KG1 (cell line): ENCODE measurements at regions not wholly inside any gene's neighbourhood (a gene's known extent, or its start where the extent isn't known, plus 50 kb on each side); places are given as distances from the start of the nearest gene placed in this dataset.
"Not testable (repeated sequence)": the region's sequence is repeated elsewhere in the genome, so short reads cannot be mapped to it uniquely, and the experiment has no call there.

ENCODE experiments used
- DNase-seq: peaks from one replicate; lab custom pipeline; 2025; lab: John Stamatoyannopoulos, UW

DNA sequence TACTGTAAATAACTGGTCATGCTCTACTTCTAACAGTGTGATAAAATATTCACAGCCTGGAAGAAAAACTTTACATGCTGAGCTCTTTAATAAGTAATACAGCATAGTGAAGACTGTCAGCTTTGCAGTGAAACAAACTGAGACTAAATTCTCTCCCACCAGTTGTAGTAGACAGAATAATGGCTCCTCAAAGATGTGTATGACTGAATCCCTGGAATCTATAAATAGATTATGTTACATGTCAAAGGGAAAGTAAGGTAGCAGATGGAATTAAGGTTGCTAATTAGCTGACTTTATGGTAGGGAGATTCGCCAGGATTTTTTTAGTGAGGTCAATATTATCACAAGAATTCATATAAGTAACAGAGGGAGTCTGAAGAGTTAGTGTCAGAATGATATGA, 609.5 kb upstream of the VRK2 start:
- no peak for DNase-seq

DNA sequence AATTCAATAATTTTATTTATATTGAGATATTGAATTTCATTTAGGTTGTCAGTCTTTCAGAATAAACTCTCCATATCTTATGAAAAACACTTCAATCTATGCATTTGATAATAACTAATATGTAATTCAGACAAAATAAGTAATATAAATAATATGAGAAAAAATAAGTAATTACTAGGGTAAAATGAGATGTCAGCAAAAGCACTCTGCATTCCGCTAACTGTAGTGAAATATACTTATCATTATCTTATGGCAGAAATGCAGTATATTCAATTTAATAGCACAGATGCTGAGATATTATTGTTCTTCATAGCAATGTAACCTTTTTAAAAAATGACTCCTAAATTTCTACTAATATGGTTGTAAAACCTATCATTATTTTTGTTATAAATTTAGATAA, 606.2 kb upstream of the VRK2 start:
- no peak for DNase-seq

DNA sequence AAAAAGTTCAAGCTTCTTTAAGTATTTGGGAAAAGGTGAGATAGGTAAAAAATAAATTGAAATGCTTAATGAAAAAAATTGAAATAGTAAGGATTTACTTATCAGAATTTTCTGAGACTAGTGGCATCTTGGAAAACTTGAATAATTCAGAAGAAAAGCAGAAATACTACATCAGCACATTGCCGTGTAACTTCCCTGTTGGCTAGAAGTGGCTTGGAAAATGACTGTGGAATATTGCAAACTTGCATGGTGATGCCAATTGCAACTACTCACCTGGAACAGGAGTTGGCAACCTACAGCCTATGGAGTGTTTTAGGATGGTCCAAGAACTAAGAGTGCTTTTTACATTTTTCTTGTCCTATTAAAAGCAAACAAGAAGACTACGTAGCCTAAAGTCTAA, 603.5 kb upstream of the VRK2 start:
- DNase-seq: no peak

DNA sequence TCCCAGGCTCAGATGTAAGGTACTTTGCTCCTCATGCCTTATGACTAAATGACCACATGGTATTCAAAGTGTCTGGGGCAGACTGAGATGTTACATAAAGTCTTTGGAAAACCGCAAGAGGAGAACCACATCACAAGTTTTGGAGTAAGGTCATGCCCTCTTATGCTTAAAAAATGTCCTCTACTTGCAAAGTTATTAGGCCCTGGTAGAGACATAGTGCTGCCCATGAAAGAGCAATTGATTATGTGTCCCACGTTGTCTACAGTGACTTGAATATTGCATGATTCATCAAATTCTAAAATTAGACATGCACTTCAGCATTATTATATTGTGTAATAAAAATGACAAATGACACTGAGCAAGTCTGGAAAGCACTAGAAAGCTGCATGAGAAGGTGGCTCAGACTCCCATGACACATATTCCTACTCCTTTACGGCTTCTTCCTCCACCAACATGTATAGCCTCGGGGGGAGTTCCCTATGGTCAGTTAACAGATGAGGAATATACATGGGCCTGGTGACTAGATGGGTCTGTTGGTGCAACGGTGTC, 602.6 kb upstream of the VRK2 start:
- no peak for DNase-seq

- no peak for DNase-seq
These were observed 601.7 kb upstream of the VRK2 start for GRCh38 chr2:57444752-57445430.

DNA sequence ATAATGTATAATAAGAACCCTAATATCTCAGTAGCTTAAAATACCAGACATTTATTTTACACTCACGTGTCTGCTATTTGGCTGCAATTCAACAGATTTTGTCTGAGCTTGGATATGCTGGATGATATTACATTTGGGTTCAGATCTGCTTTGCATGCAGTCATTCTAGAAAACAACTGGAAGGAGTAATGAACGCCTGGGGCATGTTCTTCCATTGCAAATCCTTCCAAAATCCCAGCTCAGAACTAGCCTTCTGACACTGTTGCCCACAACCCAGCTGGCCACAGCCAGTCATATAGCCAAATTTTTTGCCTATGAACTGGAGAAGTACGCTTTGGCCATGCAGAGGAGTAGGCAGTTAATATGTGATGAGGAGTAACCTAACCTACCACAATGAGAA, 597.8 kb upstream of the VRK2 start:
- no peak for DNase-seq

GRCh38 chr2:57450170-57450569, 596.4 kb upstream of the VRK2 start:
- no peak for DNase-seq

DNA sequence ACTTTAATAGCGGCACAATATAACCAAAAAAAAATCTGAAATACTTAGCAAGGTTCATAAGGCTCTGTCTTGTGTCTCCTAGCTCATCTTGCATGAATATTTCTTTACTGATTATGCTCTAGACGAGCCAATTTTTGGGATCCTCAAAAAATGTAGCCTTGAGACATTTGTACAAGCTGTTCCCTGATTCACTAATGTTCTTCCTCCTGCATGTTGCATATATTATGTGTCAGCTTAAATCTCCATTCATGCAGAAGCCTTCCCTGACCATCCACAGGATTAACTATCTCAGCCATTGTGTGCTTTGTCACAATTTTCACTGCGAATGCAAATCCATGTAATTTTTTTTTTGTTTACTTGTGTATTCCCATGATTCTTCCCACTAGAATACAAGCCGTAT, 594.0 kb upstream of the VRK2 start:
- no peak for DNase-seq

- no peak for DNase-seq
These were observed 592.7 kb upstream of the VRK2 start for GRCh38 chr2:57453945-57454344.

- no peak for DNase-seq
These were observed 586.0 kb upstream of the VRK2 start for GRCh38 chr2:57460396-57461276.

GRCh38 chr2:57461624-57462023, 585.0 kb upstream of the VRK2 start:
- DNase-seq: no peak

DNA sequence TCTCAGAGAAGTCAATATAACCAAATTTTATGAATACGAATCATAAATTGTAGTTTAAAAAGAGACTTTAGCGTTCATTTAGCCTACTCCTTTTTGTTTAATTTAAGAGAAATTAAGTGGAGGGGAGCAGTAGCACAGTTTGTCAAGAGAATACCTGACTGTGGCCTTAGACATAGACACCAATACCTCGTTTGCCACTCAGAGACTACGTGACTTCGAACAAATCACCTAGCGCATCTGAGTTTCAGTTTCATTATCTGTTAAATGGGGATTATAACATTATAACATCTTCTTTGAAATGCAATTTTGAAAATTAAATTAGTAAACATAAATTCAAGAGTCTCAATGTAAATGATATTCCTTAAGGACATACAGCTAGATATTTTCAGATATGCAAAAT, 581.5 kb upstream of the VRK2 start:
- no peak for DNase-seq

DNA sequence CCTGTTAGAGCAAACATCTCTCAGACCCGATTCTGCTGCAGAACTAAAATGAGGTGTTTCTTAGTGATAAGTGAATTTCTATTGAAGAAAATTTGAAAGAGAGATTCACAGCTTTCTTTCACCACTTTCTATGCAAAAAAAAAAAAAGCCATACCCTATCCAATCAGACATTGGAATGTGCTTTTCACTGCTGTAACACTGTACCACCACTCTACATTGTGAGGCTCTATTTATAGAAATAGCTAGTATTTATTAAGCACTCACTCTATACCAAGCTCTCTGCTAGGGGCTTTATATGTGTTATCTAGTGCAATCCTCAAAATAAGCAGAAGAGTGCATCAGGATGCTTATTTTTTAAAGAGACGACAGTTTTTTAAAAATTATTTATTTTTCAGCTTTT, 580.6 kb upstream of the VRK2 start:
- DNase-seq: no peak

GRCh38 chr2:57475391-57475790, 571.2 kb upstream of the VRK2 start:
- no peak for DNase-seq

DNA sequence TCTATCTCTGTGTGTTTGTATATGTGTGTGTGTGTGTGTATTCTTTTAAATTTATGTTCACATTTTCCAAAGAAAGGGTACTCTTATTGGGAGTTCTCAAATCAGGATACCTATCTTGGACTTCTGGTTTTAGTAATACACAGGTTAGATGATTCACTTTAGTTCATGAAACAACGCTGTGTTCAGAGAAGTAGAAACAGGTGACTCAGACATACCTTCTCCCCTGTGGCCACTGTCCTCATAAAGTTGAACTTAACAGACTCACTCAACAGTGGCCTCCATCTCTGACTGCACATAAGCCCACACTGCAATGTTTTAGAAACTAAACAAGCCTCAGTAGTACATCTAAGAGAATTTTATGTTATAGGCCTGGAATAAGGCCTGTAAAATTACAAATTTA, 566.6 kb upstream of the VRK2 start:
- no peak for DNase-seq

- no peak for DNase-seq
These were observed 558.5 kb upstream of the VRK2 start for GRCh38 chr2:57488061-57488460.

DNA sequence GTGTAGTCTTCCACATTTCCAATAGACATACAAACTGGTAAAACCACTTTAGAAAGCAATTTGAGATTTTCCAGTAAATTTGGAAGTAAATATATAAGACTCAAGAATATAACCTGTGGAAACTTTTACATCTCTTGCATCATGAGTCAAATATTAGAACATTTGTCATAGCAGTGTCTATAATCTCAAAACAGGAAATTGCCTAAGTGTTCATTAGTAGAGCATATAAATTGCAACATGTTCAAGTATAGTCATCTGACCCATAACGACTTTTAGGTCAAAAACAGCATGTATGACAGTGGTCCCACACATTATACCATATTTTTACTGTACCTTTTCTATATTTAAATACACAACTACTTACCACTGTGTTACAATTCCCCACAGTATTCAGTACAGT, 555.9 kb upstream of the VRK2 start:
- no peak for DNase-seq

GRCh38 chr2:57491213-57491612, 555.4 kb upstream of the VRK2 start:
- no peak for DNase-seq

DNA sequence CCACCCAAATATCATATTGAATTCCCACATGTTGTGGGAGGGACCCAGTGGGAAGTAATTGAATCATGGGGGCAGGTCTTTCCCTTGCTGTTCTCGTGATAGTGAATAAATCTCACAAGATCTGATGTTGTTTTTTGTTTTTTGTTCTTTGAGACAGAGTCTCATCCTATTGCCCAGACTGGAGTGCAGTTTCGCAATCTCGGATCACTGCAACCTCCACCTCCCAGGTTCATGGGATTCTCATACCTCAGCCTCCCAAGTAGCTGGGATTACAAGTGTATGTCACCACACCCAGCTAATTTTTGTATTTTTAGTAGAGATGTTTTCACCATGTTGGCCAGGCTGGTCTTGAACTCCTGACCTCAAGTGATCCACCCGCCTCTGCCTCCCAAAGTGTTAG, 552.6 kb upstream of the VRK2 start:
- not testable (repeated sequence) for DNase-seq

- DNase-seq: peak; percentile 13
These were observed 549.0 kb upstream of the VRK2 start for GRCh38 chr2:57497489-57498096.

- no peak for DNase-seq
These were observed 541.8 kb upstream of the VRK2 start for GRCh38 chr2:57504787-57505186.

DNA sequence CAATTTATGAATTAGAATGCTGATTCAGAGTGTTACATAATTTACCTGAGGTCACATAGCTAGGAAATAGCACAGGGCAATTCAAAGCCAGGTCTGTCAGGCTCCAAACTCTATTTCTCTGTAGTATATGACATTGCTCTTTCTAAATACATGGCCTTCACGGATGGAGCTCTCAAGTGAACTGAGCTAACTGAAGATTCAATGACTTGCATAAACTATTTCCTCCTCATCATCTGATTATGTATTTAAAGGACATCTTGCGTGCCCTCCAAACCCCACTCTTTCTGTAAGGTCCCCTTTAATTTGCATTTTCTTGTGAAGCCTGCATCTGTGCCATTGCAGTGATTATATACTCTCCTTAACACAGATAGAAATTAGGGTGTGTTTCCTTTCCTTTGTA, 537.4 kb upstream of the VRK2 start:
- no peak for DNase-seq

GRCh38 chr2:57510704-57511103, 535.9 kb upstream of the VRK2 start:
- no peak for DNase-seq
